EH (cell line): ENCODE measurements at regions not wholly inside any gene's neighbourhood (a gene's known extent, or its start where the extent isn't known, plus 50 kb on each side); places are given as distances from the start of the nearest gene placed in this dataset.

Source experiments
- DNase-seq: peaks from one replicate; pipeline ENCODE4 v3.0.0-alpha.2; 2015; ENCODE audit warnings: low read depth

DNA sequence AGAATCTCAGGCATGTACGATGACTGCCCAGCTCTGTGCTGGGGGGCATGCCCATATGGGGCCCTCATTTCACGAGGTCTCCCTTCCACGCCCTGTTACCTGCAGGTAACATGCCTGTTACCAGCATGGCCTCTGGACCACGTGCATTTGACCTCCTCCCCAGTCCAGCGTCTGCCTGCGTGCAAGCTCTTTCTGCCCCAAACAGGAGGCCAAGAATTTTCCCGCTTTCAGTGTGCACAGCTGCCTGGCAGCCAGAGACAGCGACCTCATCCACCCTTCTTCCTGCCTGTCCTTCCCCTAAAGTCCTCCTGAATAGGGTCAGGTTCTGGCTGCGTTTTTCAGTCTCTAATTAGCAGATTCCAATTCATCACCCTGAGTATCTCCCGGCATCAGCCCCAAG lies 306.5 kb upstream of the ZFHX3 start:
- DNase-seq: no peak

DNA sequence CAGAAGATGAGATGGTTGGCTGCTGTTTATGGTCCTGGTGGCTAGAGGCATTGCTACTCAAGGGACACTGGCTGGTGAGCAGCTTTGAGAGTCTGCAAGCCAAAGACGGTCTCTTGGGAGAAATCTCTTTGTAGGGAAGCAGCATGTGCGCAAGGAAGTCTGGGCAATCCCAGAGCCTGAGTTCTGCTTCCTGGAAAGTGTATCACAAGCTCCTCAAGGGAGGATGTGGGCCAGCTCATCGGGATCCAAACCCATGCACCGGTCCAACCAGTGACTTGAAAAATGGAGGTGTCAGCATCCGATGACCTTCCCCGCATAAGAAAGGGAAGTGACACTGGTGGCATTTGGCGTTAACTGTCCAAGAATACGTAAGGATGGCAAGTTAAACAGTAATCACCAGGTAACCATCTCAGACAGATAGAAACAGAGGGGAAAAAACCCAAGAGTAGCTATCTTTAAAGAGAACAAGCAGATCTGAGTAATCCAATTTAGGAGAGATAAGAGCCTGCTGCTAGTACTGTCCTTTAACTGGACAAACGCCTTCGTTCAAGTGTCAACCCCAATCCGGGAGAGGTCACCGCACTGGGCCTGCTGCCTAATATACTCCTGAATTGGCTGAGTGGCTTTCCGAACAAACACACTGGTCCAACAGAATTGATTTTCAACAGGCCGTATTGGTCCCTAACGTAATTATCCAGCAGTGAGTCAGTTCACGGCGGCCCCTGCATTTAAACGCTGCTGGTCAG lies 303.0 kb upstream of the ZFHX3 start:
- no peak for DNase-seq

DNA sequence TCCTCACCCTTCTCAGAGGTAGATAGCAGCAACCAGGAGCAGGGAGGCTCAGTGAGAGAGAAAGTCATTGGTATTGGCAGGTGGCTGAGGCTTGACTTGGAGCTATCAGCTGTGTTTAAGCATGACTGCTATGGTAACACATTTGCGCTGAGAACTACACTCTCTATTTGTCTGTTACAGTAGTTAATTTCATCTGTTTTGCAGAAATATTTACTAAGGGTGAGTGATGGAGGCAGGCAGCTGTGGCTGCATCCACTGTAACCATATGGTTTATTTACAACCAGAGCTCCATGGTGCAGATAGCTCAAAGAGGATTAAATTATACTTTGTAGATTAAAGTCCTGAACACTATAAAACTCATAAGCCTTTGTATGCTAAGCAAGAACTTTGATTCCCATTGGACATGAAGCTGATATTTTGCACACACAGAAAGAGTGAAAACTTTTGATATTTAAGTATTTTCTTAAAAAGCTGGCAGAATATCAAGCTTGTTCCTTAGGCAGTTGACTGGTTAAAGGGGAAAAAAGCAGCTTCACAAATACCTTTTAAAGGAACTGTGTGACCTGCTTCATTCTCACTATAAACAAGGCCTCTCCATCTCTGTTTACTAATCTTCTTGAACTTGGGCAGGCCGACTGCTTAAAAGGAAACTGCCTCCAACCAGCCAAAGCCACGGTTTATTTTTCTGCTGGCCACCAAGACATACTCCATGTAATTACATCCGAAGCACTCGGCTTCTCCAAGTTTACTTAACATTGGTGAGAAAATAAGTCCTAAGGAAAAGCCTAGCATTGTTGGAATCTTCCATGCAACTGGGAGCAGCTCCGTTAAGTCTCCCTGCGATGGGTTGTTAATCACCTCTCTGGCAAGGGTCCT lies 299.8 kb upstream of the ZFHX3 start:
- no peak for DNase-seq

- DNase-seq: no peak
Observed at GRCh38 chr16:73339821-73340220, 291.9 kb upstream of the ZFHX3 start.

DNA sequence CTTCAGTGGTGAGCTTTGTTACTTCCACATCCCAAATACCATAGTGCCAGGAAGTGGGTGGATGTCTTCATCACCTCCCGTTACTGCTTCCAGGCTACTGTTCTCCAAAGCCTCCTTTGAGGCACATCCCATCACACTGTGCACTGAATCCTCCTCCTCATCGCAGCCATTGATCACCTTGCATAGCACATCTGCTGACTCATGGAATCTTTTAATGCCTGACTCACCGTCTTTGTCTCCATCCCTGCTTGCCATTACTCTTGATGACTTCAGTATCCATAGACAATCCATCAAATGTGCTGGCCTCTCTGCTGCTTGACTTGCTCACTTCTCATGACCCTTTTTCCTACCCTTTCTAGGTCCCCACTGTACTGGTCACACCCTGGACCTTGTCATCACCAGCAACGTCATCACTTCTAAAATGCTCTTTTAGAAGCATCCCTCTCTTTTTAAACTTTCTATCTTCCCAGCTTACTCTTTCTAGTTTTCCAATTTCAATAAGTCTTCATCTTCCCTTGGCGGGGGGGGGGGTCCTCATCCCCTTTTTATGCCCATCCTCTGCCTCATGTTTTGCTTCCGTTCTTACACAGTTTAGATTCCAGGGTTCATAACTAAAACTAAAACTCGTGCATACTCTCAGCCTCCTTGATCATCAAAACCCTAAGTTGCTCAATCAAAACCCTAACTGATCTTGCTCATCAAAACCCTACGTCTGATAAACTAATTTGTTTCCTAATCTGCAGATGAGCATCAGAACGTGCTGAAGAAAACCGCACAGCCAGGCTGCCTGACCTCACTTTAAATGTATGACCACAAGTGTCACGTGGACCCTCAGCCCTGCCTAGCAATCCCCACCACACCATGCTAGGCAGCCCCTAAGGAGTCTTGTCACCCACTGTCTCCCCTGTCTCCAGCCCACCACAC lies 289.7 kb upstream of the ZFHX3 start:
- DNase-seq: no peak

- no peak for DNase-seq
Observed at GRCh38 chr16:73329358-73330286, 281.7 kb upstream of the ZFHX3 start.

GRCh38 chr16:73326770-73327470 lies 279.0 kb upstream of the ZFHX3 start:
- DNase-seq: no peak

- no peak for DNase-seq
Observed at GRCh38 chr16:73326221-73326620, 278.3 kb upstream of the ZFHX3 start.

DNA sequence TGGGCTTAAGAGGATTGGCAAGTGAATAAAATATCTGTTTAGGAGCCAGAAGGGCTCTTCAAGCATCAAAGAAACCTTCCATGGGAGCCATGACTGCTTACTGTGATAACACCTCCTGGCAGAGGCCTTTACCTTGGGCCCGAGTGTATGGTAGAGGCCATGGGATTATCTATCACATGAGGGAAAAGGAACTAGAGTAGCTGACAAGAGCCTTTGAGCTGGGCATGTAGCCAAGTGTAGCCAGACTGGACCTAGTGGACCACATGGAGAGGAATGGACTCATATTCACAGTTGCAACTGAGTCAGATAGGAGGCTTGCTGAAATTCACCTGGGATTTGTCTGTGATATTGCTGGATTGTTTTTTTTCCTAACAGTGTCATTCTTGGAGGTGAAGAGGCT lies 276.0 kb upstream of the ZFHX3 start:
- no peak for DNase-seq

GRCh38 chr16:73322856-73323255 lies 274.9 kb upstream of the ZFHX3 start:
- DNase-seq: no peak

DNA sequence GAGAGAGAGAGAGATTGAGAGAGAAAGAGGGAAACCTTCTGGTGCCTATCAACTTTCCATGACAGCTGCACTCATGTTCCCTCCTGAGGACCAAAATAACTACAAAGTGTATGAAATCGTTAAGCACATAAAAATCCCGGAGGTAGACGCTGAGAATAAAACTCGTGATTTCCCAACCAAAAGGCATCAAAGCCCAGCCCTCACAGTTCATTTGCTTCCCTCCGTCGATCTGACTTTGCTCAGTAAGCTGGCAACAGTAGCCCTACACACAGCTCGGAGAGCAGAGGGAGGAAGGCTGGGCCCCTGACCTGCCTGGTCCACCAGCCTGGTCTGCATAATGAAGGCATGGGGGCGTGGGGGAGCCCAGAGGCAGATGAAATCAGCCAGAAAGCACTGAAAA lies 273.9 kb upstream of the ZFHX3 start:
- no peak for DNase-seq

DNA sequence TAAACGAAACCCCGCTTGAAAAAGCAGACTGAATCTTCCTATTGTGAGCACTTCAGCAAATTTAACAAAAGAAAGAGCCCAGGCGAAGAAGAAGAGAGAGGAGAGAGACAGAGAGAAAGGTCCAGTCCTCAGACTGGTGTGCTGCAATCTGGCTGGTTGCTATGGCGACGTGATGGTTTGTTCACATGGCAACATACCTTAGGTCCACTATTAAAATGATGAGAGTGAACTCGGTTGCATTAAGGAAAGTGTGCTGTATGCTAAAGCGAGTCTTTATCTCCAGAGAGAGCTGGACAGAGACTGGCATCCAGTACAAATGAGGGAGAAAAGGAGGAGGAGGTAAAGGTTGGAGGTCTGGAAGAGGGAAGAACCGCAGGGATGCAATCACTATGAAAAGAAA lies 271.8 kb upstream of the ZFHX3 start:
- DNase-seq: no peak

GRCh38 chr16:73319261-73319660 lies 271.3 kb upstream of the ZFHX3 start:
- DNase-seq: no peak

GRCh38 chr16:73317321-73317857 lies 269.5 kb upstream of the ZFHX3 start:
- DNase-seq: no peak

GRCh38 chr16:73315645-73316044 lies 267.7 kb upstream of the ZFHX3 start:
- no peak for DNase-seq

DNA sequence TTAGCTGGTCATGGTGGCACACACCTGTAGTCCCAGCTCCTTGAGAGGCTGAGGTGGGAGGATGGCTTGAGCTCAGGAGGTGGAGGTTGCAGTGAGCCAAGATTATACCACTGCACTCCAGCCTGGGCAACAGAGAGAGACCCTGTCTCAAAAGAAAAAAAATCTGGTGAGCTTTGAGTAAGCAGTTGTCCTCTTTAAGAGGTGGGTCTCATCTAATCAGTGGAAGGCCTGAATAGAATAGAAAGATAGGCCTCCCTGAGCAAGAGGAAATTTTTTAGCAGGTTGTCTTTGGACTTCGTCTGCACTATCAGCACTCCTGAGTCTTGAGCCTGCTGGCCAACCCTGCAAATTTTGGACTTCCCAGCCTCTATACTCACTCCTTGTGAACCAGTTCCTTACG lies 266.0 kb upstream of the ZFHX3 start:
- no peak for DNase-seq

DNA sequence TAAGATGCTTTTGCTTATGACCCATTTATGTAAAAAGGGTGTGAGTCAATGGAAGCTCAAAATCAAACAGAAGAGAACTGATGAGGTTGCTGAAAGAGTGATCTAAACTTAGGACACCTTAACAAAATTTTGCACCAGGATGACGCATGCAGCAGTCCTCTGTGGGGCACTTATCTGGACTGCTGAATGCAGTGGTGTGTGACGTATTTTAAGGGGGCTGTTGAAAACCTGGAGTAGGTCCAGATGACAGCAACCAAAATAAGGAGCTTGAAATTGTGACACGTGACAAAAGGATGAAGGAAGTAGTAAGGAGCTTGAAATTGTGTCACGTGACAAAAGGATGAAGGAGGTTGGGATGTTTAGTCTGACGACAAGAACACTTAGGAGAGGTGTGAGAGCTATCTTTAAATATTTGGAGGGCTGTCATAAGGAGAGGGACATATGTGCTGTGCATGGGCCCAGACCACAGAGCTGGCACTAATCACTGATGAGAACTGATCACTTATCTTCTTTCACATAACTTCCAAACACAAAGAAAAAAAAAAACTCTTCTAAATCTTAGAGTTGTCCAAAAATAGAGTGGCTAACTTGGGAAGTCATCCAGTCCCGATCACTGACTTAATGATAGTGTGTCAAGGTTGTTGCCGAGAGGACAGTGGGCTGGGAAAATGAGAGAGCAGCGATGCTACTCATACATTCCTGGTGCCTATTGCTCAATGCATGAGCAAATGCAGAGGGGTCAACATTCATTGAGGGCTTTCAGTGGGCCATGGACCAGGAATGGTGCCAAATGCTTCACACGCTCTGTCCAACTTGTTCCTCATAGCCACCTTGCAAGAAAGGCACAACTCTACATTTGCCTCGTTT lies 264.2 kb upstream of the ZFHX3 start:
- DNase-seq: no peak

GRCh38 chr16:73308771-73309170 lies 260.8 kb upstream of the ZFHX3 start:
- DNase-seq: no peak

GRCh38 chr16:73306901-73307413 lies 259.0 kb upstream of the ZFHX3 start:
- no peak for DNase-seq
